ENCODE measurements at regions not wholly inside any gene's neighbourhood (a gene's known extent, or its start where the extent isn't known, plus 50 kb on each side); places are given as distances from the start of the nearest gene placed in this dataset.
A peak's percentile ranks its signal among the peaks of the same experiment; 100 is the strongest.

GRCh38 chr2:150599889-150600288 lies 112.4 kb upstream of the RND3 start:
- TF ChIP-seq POLR2A (IDR thresholded peaks at IDR 0.05; ENCODE audit: borderline replicate concordance, extremely low read depth, insufficient read depth, insufficient read length) (no peak), TCF7L2 (IDR thresholded peaks at IDR 0.05; ENCODE audit: borderline replicate concordance, extremely low read depth, insufficient read depth, insufficient read length) (no peak), EZH2 (IDR thresholded peaks at IDR 0.05) (no peak), JUND (IDR thresholded peaks at IDR 0.05) (no peak), CTCF (IDR thresholded peaks at IDR 0.05 in 2 of 3, conservative IDR thresholded peaks at IDR 0.05 in 1 of 3; ENCODE audit: borderline replicate concordance in 1 of 3, insufficient read depth in 1 of 3, low read depth in 2 of 3, low read length in 2 of 3) (peak in 2 of 3 experiments; percentile 18 to 38; a peak in 3 of 6 replicates), RAD21 (IDR thresholded peaks at IDR 0.05; ENCODE audit: low read depth) (0 out of 2 replicates have a peak, but pooled peaks have one; percentile 26), SIN3A (IDR thresholded peaks at IDR 0.05; ENCODE audit: low read depth) (no peak), POLR2AphosphoS5 (IDR thresholded peaks at IDR 0.05; ENCODE audit: low read depth, low read length) (no peak), ZFX (IDR thresholded peaks at IDR 0.05) (no peak), REST (IDR thresholded peaks at IDR 0.05; ENCODE audit: low read depth) (no peak), MAX (IDR thresholded peaks at IDR 0.05) (no peak), ZNF274 (IDR thresholded peaks at IDR 0.05; ENCODE audit: low read depth, low read length) (no peak), SP1 (IDR thresholded peaks at IDR 0.05; ENCODE audit: low read depth) (no peak), ELF1 (IDR thresholded peaks at IDR 0.05; ENCODE audit: borderline replicate concordance, low read depth) (no peak)
